ENCODE measurements at regions not wholly inside any gene's neighbourhood (a gene's known extent, or its start where the extent isn't known, plus 50 kb on each side); places are given as distances from the start of the nearest gene placed in this dataset.

DNA sequence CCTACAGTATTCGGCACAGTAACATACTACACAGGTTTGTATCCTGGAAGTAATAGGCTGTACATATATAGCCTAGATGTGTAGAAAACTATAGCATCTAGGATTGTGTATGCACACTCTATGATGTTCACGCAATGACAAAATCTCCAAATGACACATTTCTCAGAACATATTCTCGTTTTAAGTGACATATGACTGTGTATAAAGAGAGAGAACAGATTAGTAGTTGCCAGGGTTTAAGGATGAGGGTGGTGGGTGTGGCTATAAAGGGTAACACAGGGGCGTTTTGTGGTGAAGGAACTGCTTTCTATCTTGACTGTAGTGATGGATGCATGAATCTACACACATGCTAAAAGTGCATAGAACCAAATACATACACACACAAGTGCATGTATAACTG, 101.2 kb downstream of the ARL4A start:
- no peak overlapping the region for H2AFZ ChIP-seq (ENCODE audit: low read length)
- DNase-seq (ENCODE audit: low spot score), result no peak
- no peak overlapping the region for H3K4me2 ChIP-seq (ENCODE audit: low read length)
- H3K9me3 ChIP-seq (ENCODE audit: low read length), result no peaks in the 10 kb centered on the region
- ChIA-PET POLR2A (interaction anchor here (0.6 kb wide), 1 partner anchor 125 kb away, joined by 3 read pairs; no protein-coding TSS in a partner anchor), CTCF (ENCODE audit: unreplicated experiment) (no interaction called here)
- H3K4me1 ChIP-seq (ENCODE audit: insufficient read depth, low read length, poor library complexity, severe bottlenecking), result no peaks in the 10 kb centered on the region
- H3K4me3 ChIP-seq (ENCODE audit: low read depth, low read length, poor library complexity, severe bottlenecking), result no peak overlapping the region
- TF ChIP-seq, protein P1, sequence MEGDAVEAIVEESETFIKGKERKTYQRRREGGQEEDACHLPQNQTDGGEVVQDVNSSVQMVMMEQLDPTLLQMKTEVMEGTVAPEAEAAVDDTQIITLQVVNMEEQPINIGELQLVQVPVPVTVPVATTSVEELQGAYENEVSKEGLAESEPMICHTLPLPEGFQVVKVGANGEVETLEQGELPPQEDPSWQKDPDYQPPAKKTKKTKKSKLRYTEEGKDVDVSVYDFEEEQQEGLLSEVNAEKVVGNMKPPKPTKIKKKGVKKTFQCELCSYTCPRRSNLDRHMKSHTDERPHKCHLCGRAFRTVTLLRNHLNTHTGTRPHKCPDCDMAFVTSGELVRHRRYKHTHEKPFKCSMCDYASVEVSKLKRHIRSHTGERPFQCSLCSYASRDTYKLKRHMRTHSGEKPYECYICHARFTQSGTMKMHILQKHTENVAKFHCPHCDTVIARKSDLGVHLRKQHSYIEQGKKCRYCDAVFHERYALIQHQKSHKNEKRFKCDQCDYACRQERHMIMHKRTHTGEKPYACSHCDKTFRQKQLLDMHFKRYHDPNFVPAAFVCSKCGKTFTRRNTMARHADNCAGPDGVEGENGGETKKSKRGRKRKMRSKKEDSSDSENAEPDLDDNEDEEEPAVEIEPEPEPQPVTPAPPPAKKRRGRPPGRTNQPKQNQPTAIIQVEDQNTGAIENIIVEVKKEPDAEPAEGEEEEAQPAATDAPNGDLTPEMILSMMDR (conservative IDR thresholded peaks at IDR 0.05; ENCODE audit: low read length), result no peak
- TF ChIP-seq EZH2phosphoT487 (IDR thresholded peaks at IDR 0.05; ENCODE audit: borderline replicate concordance, low read depth, low read length), result no peak
- intact Hi-C loops (cut with micrococcal nuclease; ENCODE audit: unreplicated experiment), result no loop called here
- no peaks in the 10 kb centered on the region for H3K36me3 ChIP-seq (ENCODE audit: insufficient read depth, low read length)
- no peaks in the 10 kb centered on the region for H3K9me2 ChIP-seq (ENCODE audit: insufficient read depth, low read length)
- no peak overlapping the region for H3K27ac ChIP-seq (ENCODE audit: low read depth, low read length, poor library complexity, severe bottlenecking)
- H4K20me1 ChIP-seq (ENCODE audit: insufficient read depth, low read length), result no peaks in the 10 kb centered on the region
- no peaks in the 10 kb centered on the region for H3K79me2 ChIP-seq (ENCODE audit: insufficient read depth, low read depth, low read length)
- no TSS peak for BruUV-seq (replicated peaks)

DNA sequence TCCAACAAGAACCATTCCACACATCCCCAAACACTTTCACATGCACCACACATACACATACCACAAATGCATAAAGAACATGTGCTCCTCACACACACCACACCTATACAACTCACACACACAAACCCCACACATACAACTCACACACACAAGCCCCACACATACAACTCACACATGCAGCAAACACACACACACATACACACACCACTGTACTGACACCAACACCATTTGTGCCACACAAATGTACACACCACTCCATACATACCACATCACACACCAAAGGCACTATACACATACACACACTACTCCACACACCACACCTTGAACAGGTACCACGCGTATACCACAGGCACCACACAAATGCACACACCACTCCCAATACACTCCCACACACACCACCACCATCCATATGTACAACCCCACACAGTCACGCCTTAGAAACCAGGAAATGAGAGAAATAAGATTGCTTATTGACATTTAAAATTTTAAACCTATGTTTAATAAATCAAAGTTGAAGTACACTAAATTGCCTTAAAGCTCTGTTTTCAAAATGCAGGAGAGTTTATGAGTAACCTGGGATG, 107.4 kb downstream of the ARL4A start:
- intact Hi-C loops (cut with micrococcal nuclease; ENCODE audit: unreplicated experiment), result no loop called here

More for the DNA sequence above, 107.4 kb downstream of the ARL4A start:
- Histone ChIP-seq H3K36me3 (ENCODE audit: insufficient read depth, low read length) (no peaks in the 10 kb centered on the region), H3K79me2 (ENCODE audit: insufficient read depth, low read depth, low read length) (no peaks in the 10 kb centered on the region), H3K27ac (ENCODE audit: low read depth, low read length, poor library complexity, severe bottlenecking) (no peak overlapping the region), H3K4me1 (ENCODE audit: insufficient read depth, low read length, poor library complexity, severe bottlenecking) (no peaks in the 10 kb centered on the region), H3K4me2 (ENCODE audit: low read length) (no peak overlapping the region), H2AFZ (ENCODE audit: low read length) (no peak overlapping the region), H3K9me2 (ENCODE audit: insufficient read depth, low read length) (no peaks in the 10 kb centered on the region), H3K4me3 (ENCODE audit: low read depth, low read length, poor library complexity, severe bottlenecking) (no peak overlapping the region), H3K9me3 (ENCODE audit: low read length) (no peaks in the 10 kb centered on the region), H4K20me1 (ENCODE audit: insufficient read depth, low read length) (no peaks in the 10 kb centered on the region)
- no peak for TF ChIP-seq EZH2phosphoT487 (IDR thresholded peaks at IDR 0.05; ENCODE audit: borderline replicate concordance, low read depth, low read length)
- TF ChIP-seq, protein P1 (conservative IDR thresholded peaks at IDR 0.05; ENCODE audit: low read length), result no peak
- DNase-seq (ENCODE audit: low spot score), result no peak
- CTCF ChIA-PET (ENCODE audit: unreplicated experiment), result no interaction called here
- POLR2A ChIA-PET, result no interaction called here
- BruUV-seq (replicated peaks), result no TSS peak

All from OCI-LY7 (cell line).